Kidney tubule cell (primary cell): ENCODE measurements at regions not wholly inside any gene's neighbourhood (a gene's known extent, or its start where the extent isn't known, plus 50 kb on each side); places are given as distances from the start of the nearest gene placed in this dataset.

Source experiments
- DNase-seq: peaks from one replicate; pipeline ENCODE4 v3.0.0-alpha.2; 2018; ENCODE audit warnings: low spot score

- no peak for DNase-seq
These were observed 55.2 kb downstream of the IRX2 start for GRCh38 chr5:2696156-2696807.

GRCh38 chr5:2695200-2695891, 56.1 kb downstream of the IRX2 start:
- DNase-seq, result peak; percentile 8

GRCh38 chr5:2691530-2691929, 59.9 kb downstream of the IRX2 start:
- DNase-seq, result no peak

GRCh38 chr5:2690293-2690692, 61.2 kb downstream of the IRX2 start:
- no peak for DNase-seq

- no peak for DNase-seq
These were observed 62.9 kb downstream of the IRX2 start for GRCh38 chr5:2688586-2688985.

GRCh38 chr5:2687746-2688145, 63.7 kb downstream of the IRX2 start:
- DNase-seq, result no peak

- DNase-seq, result peak; percentile 3
These were observed 65.0 kb downstream of the IRX2 start for GRCh38 chr5:2686321-2687124.

GRCh38 chr5:2685651-2686272, 65.7 kb downstream of the IRX2 start:
- peak; percentile 57 for DNase-seq

- DNase-seq, result no peak
These were observed 66.9 kb downstream of the IRX2 start for GRCh38 chr5:2684606-2685005.

- no peak for DNase-seq
These were observed 67.8 kb downstream of the IRX2 start for GRCh38 chr5:2683720-2684119.

GRCh38 chr5:2681476-2681875, 70.0 kb downstream of the IRX2 start:
- DNase-seq, result no peak

- peak; percentile 26 for DNase-seq
These were observed 70.5 kb downstream of the IRX2 start for GRCh38 chr5:2680979-2681378.

- no peak for DNase-seq
These were observed 73.8 kb downstream of the IRX2 start for GRCh38 chr5:2677689-2678088.

GRCh38 chr5:2675548-2675947, 75.9 kb downstream of the IRX2 start:
- DNase-seq, result no peak

GRCh38 chr5:2674456-2674855, 77.0 kb downstream of the IRX2 start:
- no peak for DNase-seq

GRCh38 chr5:2670940-2671339, 80.5 kb downstream of the IRX2 start:
- DNase-seq, result no peak

GRCh38 chr5:2669913-2670312, 81.6 kb downstream of the IRX2 start:
- no peak for DNase-seq

- DNase-seq, result no peak
These were observed 82.2 kb downstream of the IRX2 start for GRCh38 chr5:2669259-2669658.

- no peak for DNase-seq
These were observed 85.4 kb downstream of the IRX2 start for GRCh38 chr5:2666081-2666480.

- no peak for DNase-seq
These were observed 88.0 kb downstream of the IRX2 start for GRCh38 chr5:2663489-2663888.

- DNase-seq, result no peak
These were observed 91.2 kb downstream of the IRX2 start for GRCh38 chr5:2660315-2660714.

GRCh38 chr5:2658881-2659470, 92.5 kb downstream of the IRX2 start:
- no peak for DNase-seq
